MCF 10A (cell line): ENCODE measurements at regions not wholly inside any gene's neighbourhood (a gene's known extent, or its start where the extent isn't known, plus 50 kb on each side); places are given as distances from the start of the nearest gene placed in this dataset.

ENCODE experiments used
- BruUV-seq: library from RNA; stranded (reverse); fragments of 400-500 nt; replicated peaks from 2 replicates; lab custom pipeline; 2021; lab: Mats Ljungman, UMichigan
- CTCF ChIA-PET: fragments of 300-600 bp; sonication (Branson Sonifier 250); formaldehyde crosslinking; extraction: SDS; loops from one replicate; lab custom pipeline; 2021; ENCODE audit warnings: antibody characterized with exemption, inconsistent platforms; lab: Yijun Ruan, JAX
- POLR2A ChIA-PET: fragments of 300-600, 350-650 bp; sonication (Branson Sonifier 250); formaldehyde crosslinking; extraction: SDS; loops from one replicate; lab custom pipeline; 2020; ENCODE audit warnings: antibody characterized with exemption, inconsistent platforms; lab: Yijun Ruan, JAX
- DNase-seq: peaks from one replicate; pipeline ENCODE4 v3.0.0-alpha.2; 2018; ENCODE audit not compliant: unreplicated experiment
- H3K27ac Mint-ChIP-seq: one replicate; pipeline ENCODE4 v1.8.0; 2022; ENCODE audit warnings: mild to moderate bottlenecking, low read depth, mixed read lengths; ENCODE audit not compliant: unreplicated experiment
- H3K27me3 Mint-ChIP-seq: one replicate; pipeline ENCODE4 v1.8.0; 2022; ENCODE audit warnings: mixed read lengths; ENCODE audit not compliant: insufficient read depth, unreplicated experiment
- H3K36me3 Mint-ChIP-seq: one replicate; pipeline ENCODE4 v1.8.0; 2022; ENCODE audit warnings: mild to moderate bottlenecking, moderate library complexity, mixed read lengths; ENCODE audit not compliant: insufficient read depth, unreplicated experiment
- H3K4me1 Mint-ChIP-seq: one replicate; pipeline ENCODE4 v1.8.0; 2022; ENCODE audit warnings: mixed read lengths; ENCODE audit not compliant: insufficient read depth, unreplicated experiment
- H3K4me3 Mint-ChIP-seq: one replicate; pipeline ENCODE4 v1.8.0; 2022; ENCODE audit warnings: mild to moderate bottlenecking, moderate library complexity, mixed read lengths; ENCODE audit not compliant: unreplicated experiment
- H3K9me3 Mint-ChIP-seq: one replicate; pipeline ENCODE4 v1.8.0; 2022; ENCODE audit warnings: mixed read lengths; ENCODE audit not compliant: unreplicated experiment
- intact Hi-C: fragments of 100-400 bp; cut with micrococcal nuclease; formaldehyde crosslinking; loops from 2 replicates; pipeline ENCODE4 v1.14.1; 2022
- TF ChIP-seq, protein P1 (sequence below): fragments of 200-600 bp; IDR thresholded peaks from one replicate; pipeline ENCODE4 v1.8.0; 2022; ENCODE audit warnings: antibody characterized with exemption, mild to moderate bottlenecking; ENCODE audit not compliant: unreplicated experiment

DNA sequence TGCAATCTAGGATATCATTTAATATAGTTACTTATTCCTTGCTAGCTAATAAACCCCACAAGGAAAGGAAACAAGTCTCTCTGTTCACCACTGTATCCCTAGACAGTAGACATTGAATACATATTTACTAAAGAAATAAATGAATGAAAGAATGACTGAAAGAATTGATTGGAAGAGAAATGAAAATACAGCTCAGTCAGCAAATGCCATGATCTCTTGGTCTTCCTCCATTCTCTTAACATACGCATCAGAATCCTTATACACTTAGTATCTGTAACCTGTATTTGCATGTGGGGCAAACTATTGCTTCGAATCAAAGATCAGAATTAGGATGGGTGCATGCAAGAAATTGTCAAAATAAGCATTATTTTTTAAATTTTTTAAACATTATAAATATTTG is 500.8 kb upstream of the ADGRL2 start:
- no TSS peak for BruUV-seq
- intact Hi-C loops = loop anchor here (10.0 kb wide), 1 partner anchor 1085 kb away; no protein-coding TSS in a partner anchor
- POLR2A ChIA-PET = no interaction called here
- Mint-ChIP-seq H3K9me3 (no peaks in the 10 kb centered on the region), H3K4me3 (no peak overlapping the region), H3K36me3 (no peaks in the 10 kb centered on the region), H3K4me1 (peaks cover 20% of the 10 kb centered on the region), H3K27ac (no peak overlapping the region), H3K27me3 (no peaks in the 10 kb centered on the region)
- no peak for DNase-seq
- CTCF ChIA-PET = interaction anchor here (0.7 kb wide), 2 partner anchors 172 to 253 kb away, joined by 3 to 4 read pairs; no protein-coding TSS in a partner anchor
- TF ChIP-seq, protein P1, sequence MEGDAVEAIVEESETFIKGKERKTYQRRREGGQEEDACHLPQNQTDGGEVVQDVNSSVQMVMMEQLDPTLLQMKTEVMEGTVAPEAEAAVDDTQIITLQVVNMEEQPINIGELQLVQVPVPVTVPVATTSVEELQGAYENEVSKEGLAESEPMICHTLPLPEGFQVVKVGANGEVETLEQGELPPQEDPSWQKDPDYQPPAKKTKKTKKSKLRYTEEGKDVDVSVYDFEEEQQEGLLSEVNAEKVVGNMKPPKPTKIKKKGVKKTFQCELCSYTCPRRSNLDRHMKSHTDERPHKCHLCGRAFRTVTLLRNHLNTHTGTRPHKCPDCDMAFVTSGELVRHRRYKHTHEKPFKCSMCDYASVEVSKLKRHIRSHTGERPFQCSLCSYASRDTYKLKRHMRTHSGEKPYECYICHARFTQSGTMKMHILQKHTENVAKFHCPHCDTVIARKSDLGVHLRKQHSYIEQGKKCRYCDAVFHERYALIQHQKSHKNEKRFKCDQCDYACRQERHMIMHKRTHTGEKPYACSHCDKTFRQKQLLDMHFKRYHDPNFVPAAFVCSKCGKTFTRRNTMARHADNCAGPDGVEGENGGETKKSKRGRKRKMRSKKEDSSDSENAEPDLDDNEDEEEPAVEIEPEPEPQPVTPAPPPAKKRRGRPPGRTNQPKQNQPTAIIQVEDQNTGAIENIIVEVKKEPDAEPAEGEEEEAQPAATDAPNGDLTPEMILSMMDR = no peak

DNA sequence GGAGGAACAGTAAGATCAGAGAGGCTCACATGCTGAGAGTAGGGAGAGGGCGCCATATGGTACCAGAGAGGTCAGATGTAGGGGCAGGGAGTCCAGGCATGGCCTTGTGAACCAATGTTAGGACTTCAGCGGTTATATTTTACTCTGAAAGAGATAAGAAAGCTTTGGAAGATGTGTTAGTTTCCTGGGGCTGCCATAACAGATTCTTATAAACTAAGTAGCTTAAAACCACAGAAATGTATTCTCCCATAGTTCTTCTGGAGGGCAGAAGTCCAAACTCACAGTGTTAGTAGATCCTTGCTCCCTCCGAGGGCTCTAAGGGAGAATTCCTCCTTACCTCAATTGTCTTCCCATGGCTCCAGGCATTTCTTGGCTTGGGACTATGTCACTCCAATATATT is 502.5 kb upstream of the ADGRL2 start:
- DNase-seq = no peak
- Mint-ChIP-seq H3K4me1 (peaks cover 3% of the 10 kb centered on the region), H3K36me3 (no peaks in the 10 kb centered on the region), H3K9me3 (no peaks in the 10 kb centered on the region), H3K4me3 (no peak overlapping the region), H3K27me3 (no peaks in the 10 kb centered on the region), H3K27ac (no peak overlapping the region)
- CTCF ChIA-PET = no interaction called here
- no TSS peak for BruUV-seq
- intact Hi-C loops = no loop called here
- POLR2A ChIA-PET = no interaction called here
- TF ChIP-seq, protein P1 = no peak

DNA sequence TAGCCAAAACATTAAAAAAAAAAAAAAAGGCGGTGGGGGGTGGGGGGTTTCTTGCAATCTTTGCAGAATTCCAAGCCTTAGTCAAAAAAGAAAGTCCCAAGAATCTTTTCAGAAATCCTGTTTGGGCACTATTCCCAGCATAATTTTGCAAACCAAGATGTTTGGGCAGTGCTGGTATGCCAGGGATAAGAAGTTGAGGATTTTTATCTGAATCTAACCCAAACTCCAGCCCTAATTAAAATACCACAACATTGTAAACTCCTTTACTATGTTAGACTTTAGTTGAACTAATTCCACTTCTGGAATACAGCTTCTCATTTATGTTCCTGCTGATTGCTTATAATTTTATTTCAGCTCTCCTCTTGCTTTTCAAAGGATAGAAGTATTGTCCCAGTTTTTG is 504.1 kb upstream of the ADGRL2 start:
- POLR2A ChIA-PET = interaction anchor here (0.6 to 0.7 kb wide), 2 partner anchors 286 to 708 kb away, joined by 3 read pairs; no protein-coding TSS in a partner anchor
- TF ChIP-seq, protein P1 = no peak
- no peak for DNase-seq
- no peak overlapping the region for H3K4me3 Mint-ChIP-seq
- H3K27me3 Mint-ChIP-seq = no peaks in the 10 kb centered on the region
- H3K4me1 Mint-ChIP-seq = no peaks in the 10 kb centered on the region
- CTCF ChIA-PET = interaction anchor here (0.7 kb wide), 1 partner anchor 121 kb away, joined by 3 read pairs; no protein-coding TSS in a partner anchor
- H3K9me3 Mint-ChIP-seq = no peaks in the 10 kb centered on the region
- no peaks in the 10 kb centered on the region for H3K36me3 Mint-ChIP-seq
- no peak overlapping the region for H3K27ac Mint-ChIP-seq
- BruUV-seq = no TSS peak
- intact Hi-C loops = no loop called here

DNA sequence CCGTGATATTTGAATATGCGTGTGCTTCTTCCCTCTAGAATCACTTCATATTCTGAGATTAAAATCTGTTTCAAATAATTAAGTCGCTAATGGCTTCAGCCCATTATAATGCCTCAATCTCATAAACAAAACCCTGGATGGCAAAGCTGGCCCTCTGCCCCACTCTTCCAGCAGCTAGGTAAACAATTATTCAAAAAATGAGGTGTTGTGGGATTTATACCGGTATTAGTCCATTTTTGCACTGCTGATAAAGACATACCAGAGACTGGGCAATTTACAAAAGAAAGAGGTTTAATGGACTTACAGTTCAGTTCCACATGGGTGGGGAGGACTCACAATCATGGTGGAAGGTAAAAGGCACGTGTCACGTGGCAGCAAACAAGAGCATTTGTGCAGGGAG is 510.4 kb upstream of the ADGRL2 start:
- TF ChIP-seq, protein P1 = no peak
- POLR2A ChIA-PET = interaction anchor here (0.8 kb wide), 1 partner anchor 15 kb away, joined by 3 read pairs; no protein-coding TSS in a partner anchor
- intact Hi-C loops = no loop called here
- CTCF ChIA-PET = no interaction called here
- H3K4me1 Mint-ChIP-seq = no peaks in the 10 kb centered on the region
- no peaks in the 10 kb centered on the region for H3K27me3 Mint-ChIP-seq
- no peaks in the 10 kb centered on the region for H3K36me3 Mint-ChIP-seq
- no peak overlapping the region for H3K27ac Mint-ChIP-seq
- BruUV-seq = no TSS peak
- no peak overlapping the region for H3K4me3 Mint-ChIP-seq
- DNase-seq = no peak
- no peaks in the 10 kb centered on the region for H3K9me3 Mint-ChIP-seq
